ENCODE measurements at regions not wholly inside any gene's neighbourhood (a gene's known extent, or its start where the extent isn't known, plus 50 kb on each side); places are given as distances from the start of the nearest gene placed in this dataset.

GRCh38 chr3:64796607-64797399, 109.0 kb upstream of the ADAMTS9 start (continued):
- TF ChIP-seq BRCA1 (IDR thresholded peaks at IDR 0.05; ENCODE audit: low read depth, low read length) (no peak), E2F8 (IDR thresholded peaks at IDR 0.05; ENCODE audit: low read depth, partially characterized antibody) (no peak), ESRRA (IDR thresholded peaks at IDR 0.05; ENCODE audit: low read length) (no peak), IRF3 (IDR thresholded peaks at IDR 0.05) (no peak), TARDBP (IDR thresholded peaks at IDR 0.05; ENCODE audit: borderline replicate concordance) (no peak), NKRF (conservative IDR thresholded peaks at IDR 0.05) (no peak)

Measured in GM12878 (cell line).